ENCODE measurements at regions not wholly inside any gene's neighbourhood (a gene's known extent, or its start where the extent isn't known, plus 50 kb on each side); places are given as distances from the start of the nearest gene placed in this dataset.

GRCh38 chr9:107431461-107431860 is 58.1 kb downstream of the KLF4 start:
- DNase-seq (ENCODE audit: low read depth in 4 of 4, low spot score in 3 of 4) = no peak

DNA sequence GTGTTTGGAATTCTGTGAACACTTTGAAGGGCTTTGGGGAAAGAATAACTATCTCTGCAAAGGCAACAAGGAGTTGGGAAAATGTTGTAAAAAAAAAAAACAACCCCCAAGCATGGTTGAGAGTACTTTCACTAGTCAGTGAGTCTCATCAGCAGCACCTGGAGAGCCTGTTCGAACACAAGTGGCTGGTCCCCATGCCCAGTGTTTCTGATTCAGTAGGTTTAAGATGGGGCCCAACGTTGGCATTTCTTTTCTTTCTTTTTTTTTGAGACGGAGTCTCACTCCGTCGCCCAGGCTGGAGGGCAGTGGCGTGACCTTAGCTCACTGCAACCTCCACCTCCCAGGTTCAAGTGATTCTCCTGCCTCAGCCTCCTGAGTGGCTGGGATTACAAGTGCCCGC is 59.5 kb downstream of the KLF4 start:
- no peak for DNase-seq (ENCODE audit: low read depth in 4 of 4, low spot score in 3 of 4)

- DNase-seq (ENCODE audit: low read depth in 4 of 4, low spot score in 3 of 4) = no peak
These were observed 63.4 kb downstream of the KLF4 start for GRCh38 chr9:107426126-107426525.

DNA sequence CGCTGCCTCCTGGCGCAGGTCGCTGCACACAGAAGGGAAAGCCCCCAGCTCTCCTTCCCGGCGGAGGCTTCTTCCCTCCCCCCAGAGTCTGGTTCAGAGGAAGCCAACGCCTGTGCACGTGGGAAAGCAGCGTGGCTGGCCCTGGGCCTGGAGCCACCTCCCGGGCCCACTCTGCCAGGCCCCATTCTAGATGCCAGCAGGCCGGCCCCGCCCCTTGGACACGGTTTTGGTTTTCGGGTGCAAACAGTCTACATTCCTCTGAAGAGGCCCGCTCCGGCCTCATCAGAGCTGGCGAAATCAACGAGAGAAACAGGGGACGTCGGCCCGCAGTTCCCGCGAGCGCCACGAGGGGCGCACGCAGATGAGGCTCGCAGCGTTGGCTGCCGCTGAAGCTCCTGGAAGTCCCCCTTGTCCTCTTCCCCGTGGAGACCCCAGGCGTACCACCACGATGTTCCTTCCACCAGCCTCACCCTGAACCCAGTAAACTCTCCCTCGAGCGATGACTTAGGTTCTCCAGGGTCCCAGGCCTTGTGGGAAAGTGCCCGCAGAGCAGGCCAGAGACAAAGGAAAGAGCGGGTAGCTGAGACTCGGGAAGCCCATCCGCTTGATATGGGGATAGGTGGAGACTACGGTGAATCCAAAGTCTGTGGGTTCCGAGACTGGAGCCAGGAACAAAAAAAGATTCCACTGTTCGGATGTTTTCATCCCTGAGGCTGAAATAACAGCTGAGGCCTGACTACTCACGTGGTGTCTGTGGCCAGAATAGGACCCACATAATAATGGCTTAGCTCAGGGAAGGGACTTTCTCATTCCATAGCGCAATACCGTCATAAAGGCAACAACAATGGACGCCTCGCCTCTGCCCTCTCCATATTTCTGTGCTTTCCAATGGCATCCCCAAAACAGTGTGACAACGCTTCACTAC is 64.2 kb downstream of the KLF4 start:
- peak; percentile 30 to 62 (median 44) for DNase-seq (ENCODE audit: low read depth in 4 of 4, low spot score in 3 of 4)

- DNase-seq (ENCODE audit: low read depth in 4 of 4, low spot score in 3 of 4) = no peak
These were observed 66.0 kb downstream of the KLF4 start for GRCh38 chr9:107423540-107423939.

GRCh38 chr9:107422189-107423185 is 67.1 kb downstream of the KLF4 start:
- peak; percentile 39 to 61 (median 60) for DNase-seq (ENCODE audit: low read depth in 4 of 4, low spot score in 3 of 4)

- no peak for DNase-seq (ENCODE audit: low read depth in 4 of 4, low spot score in 3 of 4)
These were observed 79.1 kb downstream of the KLF4 start for GRCh38 chr9:107410420-107410819.

- no peak for DNase-seq (ENCODE audit: low read depth in 4 of 4, low spot score in 3 of 4)
These were observed 79.8 kb downstream of the KLF4 start for GRCh38 chr9:107409581-107410389.

DNA sequence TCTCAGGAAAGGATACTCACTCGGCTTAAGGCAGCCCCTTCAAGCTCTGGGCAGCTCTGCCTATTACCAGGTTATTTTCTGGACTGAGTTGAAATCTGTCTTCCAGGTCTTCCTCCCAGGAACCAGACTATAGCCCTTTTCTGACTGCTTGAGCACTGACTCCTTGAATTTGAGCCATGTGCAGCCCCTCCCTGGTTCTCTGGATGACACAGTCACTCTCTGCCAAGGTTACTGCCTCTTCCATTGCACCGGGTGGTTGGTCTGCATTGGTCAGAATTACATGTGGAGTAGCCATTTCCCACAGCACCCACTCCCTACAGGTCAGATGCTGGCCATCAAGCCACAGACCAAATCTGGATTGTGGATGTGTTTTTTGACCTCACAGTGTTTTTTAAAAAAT is 81.9 kb downstream of the KLF4 start:
- no peak for DNase-seq (ENCODE audit: low read depth in 4 of 4, low spot score in 3 of 4)

- no peak for DNase-seq (ENCODE audit: low read depth in 4 of 4, low spot score in 3 of 4)
These were observed 84.1 kb downstream of the KLF4 start for GRCh38 chr9:107405511-107405910.

- DNase-seq (ENCODE audit: low read depth in 4 of 4, low spot score in 3 of 4) = no peak
These were observed 84.8 kb downstream of the KLF4 start for GRCh38 chr9:107404736-107405135.

DNA sequence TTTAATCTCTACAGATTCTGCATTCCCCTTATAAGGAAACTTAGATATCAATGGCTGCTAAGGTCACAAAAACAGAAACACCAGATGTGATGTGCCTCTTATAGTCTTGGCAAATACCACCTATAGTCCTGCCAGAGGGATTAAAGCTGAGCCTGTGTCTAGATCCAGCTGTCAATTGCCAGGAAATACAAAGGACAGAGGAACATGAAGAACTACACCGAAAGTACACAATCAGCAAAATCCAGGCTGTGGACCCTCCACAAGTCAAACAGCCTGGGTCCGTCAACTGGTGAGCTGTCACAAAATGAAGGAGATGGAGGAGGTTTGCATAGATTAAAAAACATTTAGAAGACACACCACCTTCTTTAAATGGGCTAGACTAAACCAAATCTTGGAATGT is 85.4 kb downstream of the KLF4 start:
- no peak for DNase-seq (ENCODE audit: low read depth in 4 of 4, low spot score in 3 of 4)

- no peak for DNase-seq (ENCODE audit: low read depth in 4 of 4, low spot score in 3 of 4)
These were observed 92.2 kb downstream of the KLF4 start for GRCh38 chr9:107397076-107398044.

- no peak for DNase-seq (ENCODE audit: low read depth in 4 of 4, low spot score in 3 of 4)
These were observed 95.3 kb downstream of the KLF4 start for GRCh38 chr9:107394264-107394663.

- DNase-seq (ENCODE audit: low read depth in 4 of 4, low spot score in 3 of 4) = no peak
These were observed 98.8 kb downstream of the KLF4 start for GRCh38 chr9:107390778-107391177.

- no peak for DNase-seq (ENCODE audit: low read depth in 4 of 4, low spot score in 3 of 4)
These were observed 99.3 kb downstream of the KLF4 start for GRCh38 chr9:107390279-107390678.

GRCh38 chr9:107389617-107390071 is 99.9 kb downstream of the KLF4 start:
- DNase-seq (ENCODE audit: low read depth in 4 of 4, low spot score in 3 of 4) = no peak

DNA sequence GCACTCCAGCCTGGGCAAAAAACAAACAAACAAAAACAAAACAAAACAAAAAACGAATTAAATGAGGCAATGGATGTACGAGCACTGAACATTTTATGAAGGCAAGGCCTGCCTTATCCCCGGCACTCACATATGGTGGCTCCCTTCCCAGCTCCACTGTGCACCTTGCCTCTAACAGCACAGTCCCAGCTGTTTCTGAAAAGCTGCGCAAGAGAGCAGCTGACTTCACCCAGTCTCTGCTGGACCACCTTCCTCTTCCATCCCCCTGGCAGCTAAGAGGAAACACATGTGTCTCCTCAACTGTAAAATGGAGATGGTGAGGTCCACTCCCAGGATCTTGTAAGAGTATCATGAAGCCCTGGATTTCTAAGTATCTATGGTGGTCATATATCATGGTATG is 100.7 kb downstream of the KLF4 start:
- no peak for DNase-seq (ENCODE audit: low read depth in 4 of 4, low spot score in 3 of 4)

GRCh38 chr9:107387409-107387808 is 102.2 kb downstream of the KLF4 start:
- DNase-seq (ENCODE audit: low read depth in 4 of 4, low spot score in 3 of 4) = no peak
